CD4-positive, alpha-beta T cell treated with Interleukin-15 for 4 hours (primary cell): ENCODE measurements at regions not wholly inside any gene's neighbourhood (a gene's known extent, or its start where the extent isn't known, plus 50 kb on each side); places are given as distances from the start of the nearest gene placed in this dataset.
"Not testable (repeated sequence)": the region's sequence is repeated elsewhere in the genome, so short reads cannot be mapped to it uniquely, and the experiment has no call there.

Experiments used
- DNase-seq: peaks from one replicate; pipeline ENCODE4 v3.0.0-alpha.2; 2020; ENCODE audit warnings: low spot score

DNA sequence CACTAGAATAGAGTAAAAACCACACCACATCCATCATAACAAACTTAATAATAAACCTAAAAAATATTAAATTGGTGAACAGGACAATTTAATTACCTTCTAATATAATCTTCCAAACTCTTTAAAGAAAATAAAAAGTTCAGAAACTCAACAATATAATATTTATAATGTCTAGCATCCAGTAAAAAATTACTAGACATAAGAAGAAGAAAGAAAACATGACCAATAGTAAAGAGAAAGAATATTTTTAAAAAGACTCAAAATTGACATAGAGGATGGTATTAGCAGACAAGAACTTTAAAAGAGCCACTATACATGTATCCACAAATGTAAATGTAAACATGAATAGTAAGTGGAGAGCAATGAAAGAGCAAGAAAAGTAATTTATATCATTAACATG, 388.4 kb downstream of the TFEC start:
- DNase-seq: no peak

DNA sequence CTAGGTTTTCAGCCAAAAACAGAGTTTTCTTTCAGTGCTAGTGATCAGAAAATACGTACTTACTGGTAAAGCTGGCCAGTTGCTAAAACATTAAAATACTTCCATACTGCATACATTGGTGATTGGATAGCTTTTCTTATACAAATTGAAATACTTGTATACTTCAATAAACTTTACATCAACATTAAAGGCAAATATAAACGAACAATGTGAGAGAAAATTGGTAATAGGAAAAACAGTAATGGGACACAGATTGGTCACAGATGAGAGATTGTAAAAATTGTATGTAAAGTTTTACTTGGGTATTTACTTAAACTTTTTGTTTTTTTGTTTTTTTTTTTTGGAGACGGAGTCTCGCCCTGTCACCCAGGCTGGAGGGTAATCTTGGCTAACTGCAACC, 391.7 kb downstream of the TFEC start:
- DNase-seq: no peak

DNA sequence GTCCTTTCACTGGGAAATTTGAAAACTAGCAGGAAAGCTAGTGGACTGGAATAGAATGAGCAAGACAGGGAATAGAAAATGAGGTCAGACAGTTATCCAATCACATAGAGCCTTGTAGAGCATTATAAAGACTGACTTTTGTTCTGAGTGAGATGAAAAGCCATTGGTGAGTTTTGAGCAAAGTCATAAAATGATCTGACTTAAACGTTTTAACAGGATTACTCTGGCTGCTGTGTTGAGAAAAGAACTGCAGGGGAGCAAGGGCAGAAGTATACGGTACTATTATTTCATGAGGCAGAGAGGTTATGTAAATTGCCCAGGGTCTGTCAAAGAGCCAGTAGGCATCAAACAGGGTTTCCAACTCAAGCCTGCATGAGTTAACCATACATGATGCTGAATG, 393.4 kb downstream of the TFEC start:
- DNase-seq: no peak

DNA sequence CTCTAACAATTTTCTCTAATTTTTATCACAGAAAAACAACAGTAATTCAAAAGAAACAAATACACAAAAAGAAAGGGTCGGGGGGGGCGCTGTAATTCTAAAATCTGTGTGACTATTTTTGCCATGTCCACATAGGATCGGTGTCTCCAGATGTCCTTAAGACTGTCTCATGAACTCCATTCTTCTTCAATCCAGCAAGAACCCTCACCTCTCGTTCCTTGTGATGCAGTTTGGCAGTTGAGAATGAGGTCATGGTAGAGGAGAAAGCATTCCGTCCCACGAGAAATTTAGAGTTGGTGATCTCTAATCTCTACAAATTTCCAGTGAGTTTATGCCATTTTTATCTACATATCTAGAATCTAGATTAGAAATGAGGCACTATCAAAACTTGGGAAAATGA, 394.7 kb downstream of the TFEC start:
- DNase-seq: no peak

DNA sequence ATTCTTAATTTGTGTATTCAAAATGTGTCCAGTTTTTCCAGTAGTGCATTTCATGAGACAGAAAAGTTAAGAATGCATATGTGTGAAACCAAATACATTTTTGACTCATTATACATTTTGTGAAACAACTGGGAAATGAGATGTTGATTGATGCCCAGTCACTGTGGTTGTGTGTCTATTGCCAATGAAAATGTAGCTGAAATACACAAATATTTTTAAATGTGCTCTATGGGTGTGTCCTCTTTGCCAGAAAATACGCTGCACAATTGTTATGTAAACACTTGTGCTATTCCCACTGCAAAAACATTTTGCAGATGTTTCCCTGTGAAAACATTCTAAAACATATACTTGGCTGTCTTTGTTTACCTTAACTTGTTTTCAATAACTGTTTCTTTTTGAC, 395.2 kb downstream of the TFEC start:
- no peak for DNase-seq

DNA sequence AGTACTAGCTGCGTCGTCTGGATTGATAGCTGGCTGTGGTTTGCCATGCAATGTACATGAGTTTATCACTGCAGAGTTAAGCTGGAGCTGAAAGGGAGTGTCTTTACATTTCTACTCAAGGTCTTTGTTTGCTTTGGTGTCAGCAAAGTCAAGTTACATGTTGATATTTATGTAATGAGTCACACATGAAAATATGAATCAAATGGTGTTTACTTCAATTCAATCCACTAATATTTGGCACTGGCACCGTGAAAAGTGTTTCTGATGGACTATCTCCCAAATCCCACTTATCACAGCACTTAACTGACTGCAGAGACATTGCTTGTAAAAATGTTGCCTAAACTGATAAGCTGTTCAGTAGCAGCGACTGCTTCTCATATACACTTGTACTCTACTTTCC, 395.9 kb downstream of the TFEC start:
- DNase-seq: no peak

DNA sequence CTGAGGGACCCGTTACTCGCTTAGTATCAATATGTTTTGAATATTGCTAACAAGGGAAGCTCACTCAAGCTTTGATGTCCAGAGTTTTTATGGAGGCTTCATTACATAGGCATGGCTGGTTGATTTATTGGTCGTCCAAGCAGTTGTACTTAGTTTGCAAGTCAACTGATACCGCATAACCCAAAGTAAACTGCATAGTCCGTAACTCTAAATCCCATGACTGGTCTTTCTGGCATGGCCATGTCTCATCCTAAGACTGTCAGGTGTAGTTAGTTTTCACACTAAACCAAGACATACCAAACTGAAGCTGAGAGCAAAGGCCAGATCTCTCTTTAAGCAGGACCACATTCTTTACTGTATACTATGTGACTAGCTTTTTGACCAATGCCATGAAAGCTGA, 397.9 kb downstream of the TFEC start:
- DNase-seq: no peak

DNA sequence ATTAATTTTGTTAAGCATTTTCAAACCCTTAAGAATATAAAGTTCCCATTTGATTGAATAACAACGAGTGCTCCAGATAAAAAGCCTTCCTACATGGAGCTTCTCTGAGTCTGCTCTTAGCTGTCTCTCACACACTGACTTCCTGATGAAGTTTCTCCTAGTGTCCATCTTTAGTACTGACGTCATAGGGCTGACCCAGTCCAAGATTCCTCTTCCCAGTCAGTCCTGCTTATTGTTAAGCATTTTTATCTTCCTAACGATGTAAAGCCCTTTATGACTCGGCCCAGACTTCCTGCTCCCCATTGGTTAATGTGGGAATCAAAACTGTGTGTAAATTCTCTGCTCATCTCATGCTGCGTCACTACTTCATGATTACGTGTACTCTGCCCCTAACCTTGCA, 398.8 kb downstream of the TFEC start:
- no peak for DNase-seq

DNA sequence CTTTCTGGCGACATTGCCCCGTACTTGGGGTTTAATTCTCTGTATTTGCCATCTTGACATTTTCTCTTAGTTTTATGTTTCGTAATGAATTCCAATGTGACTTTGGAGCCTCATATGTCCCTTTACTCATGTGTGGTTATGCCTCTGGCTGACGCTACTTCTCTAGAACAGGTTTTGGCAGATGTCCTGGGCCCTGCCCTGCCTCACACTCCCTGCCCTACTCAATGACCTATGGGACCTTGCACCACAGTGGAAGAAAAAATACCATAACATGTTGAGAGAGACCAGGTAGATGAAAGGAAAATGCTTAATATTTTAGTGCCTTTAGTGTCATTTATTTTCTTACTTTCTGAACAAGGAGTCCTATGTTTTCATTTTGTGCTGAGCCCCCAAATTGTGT, 400.5 kb downstream of the TFEC start:
- no peak for DNase-seq

DNA sequence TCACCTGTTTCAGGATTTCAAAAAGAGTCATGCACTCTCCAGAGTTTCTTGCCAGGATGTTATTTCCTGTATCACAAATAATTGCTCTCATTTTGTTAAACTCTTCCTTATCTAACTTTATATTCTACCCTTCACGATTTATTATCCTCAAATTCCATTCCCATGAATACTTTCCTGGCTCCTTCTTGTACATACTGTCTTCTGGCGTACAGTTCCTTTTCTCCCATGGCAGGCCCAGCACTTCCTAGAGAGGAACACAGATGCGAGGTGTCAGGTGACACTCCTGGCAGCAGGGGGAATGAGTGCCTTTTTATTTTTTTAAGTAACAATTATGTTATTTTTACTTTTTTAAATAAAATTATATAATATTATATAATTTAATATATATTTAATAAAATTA, 411.9 kb downstream of the TFEC start:
- DNase-seq: no peak

DNA sequence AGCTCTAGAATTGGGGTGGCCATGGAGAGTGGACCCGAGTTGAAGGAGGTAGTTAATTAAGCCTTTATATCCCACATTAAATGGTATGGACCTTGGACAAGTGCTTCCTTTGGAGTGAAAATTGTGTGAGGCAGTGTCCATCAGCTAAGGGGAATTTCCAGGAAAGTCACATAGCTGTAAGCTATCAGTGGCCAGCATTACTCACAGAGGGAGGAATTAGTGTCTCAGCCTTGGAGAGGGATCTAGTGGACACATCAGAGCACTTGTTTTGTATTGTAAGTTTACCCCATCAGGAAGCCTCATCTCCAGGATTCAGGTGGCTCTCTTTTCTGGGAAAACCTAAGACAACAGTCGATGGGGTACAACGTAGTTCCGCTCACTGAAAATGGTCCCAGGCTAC, 416.7 kb downstream of the TFEC start:
- DNase-seq: no peak

DNA sequence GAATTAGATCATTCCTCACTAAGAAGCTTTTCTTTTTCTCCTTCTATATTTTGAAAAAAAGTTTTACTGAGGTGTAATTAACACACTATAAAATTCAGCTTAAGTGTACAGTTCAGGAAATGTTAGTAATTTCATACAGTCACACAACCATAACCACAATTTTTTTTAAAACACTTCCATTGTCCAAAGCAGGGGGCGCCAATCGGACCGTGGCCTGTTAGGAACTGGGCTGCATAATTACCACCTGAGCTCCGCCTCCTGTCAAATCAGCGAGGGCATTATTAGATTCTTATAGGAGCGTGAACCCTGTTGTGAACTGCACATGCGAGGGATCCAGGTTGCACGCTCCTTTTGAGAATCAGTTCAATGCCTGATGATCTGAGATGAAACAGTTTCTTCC, 427.1 kb downstream of the TFEC start:
- no peak for DNase-seq

DNA sequence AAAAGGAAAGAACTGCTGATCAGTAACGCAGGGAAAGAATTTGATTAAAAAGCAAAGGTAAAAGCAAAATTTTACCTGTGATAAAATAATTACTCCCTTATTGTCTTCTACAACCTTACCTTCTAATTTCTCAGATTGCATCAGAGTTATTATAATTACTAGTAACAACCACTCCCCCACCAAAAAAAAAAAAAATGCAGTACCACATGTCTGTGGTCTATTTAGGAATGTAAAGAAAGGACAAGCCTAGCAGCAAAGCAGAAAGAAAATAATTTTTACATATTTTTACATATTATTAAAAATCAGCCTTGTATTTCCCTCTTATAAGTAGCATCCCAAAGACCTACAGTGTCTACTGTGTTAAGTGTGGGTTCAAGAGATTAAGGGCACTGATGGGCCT, 430.4 kb downstream of the TFEC start:
- no peak for DNase-seq

DNA sequence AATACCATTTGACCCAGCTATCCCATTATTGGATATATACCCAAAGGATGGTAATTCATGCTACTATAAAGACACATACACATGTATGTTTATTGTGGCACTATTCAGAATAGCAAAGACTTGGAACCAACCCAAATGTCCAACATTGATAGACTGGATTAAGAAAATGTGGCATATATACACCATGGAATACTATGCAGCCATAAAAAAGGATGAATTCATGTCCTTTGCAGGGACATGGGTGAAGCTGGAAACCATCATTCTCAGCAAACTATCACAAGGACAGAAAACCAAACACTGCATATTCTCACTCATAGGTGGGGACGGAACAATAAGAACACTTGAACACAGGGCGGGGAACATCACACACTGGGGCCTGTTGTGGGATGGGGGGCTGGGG, 431.4 kb downstream of the TFEC start:
- DNase-seq: not testable (repeated sequence)

DNA sequence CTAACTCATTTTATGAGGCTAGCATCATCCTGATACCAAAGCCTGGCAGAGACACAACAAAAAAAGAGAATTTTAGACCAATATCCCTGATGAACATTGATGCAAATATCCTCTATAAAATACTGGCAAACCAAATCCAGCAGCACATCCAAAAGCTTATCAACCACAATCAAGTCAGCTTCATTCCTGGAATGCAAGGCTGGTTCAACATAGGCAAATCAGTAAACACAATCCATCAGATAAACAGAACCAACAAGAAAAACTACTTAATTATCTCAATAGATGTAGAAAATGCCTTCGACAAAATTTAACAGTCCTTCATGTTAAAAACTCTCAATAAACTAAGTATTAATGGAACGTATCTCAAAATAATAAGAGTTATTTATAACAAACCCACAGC, 433.3 kb downstream of the TFEC start:
- not testable (repeated sequence) for DNase-seq

DNA sequence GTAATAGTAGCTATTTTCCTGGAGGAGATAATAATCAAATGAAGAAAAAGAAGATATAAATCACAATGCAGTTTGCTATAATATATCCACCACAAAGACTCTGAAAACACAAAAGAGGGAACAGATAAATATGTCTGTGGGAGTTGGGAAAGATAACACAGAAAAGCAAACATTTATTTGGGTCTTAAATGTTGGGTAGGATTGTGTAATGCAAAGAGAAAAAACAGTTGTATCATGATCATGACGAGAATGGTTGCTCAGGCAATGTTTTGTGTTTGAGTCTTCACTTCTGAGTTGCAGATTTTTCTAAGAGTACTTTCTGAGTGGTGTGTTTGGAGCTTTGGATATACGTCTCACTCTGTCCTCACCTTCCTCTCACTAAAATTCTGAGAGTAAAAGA, 437.5 kb downstream of the TFEC start:
- no peak for DNase-seq

DNA sequence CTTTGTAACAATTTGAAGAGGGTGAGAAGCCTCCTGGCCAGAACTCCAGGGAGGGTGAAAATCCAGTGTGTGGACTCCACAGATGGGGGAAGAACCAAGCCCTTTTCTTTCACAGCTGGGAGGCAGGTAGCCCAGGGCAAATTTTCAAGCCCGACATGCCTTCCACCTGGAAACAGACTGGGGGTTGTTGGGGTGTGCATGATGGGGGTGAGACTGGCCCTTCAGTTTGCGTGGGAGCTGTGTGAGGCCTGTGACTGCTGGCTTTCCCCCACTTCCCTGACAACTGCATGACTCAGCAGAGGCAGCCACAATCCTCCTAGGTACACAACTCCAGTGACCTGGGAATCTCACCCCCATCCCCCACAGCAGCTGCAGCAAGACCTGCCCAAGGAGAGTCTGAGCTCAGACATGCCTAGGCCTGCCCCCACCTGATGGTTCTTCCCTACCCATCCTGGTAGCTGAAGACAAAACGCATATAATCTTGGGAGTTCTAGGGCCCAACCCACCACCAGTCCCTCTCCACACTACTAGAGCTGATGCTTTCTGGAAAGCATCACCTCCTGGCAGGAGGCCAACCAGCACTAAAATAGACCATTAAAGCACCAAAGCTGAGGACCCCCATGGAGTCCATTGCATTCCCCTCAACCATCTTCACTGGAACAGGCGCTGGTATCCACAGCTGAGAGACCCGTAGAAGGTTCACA, 445.4 kb downstream of the TFEC start:
- no peak for DNase-seq

DNA sequence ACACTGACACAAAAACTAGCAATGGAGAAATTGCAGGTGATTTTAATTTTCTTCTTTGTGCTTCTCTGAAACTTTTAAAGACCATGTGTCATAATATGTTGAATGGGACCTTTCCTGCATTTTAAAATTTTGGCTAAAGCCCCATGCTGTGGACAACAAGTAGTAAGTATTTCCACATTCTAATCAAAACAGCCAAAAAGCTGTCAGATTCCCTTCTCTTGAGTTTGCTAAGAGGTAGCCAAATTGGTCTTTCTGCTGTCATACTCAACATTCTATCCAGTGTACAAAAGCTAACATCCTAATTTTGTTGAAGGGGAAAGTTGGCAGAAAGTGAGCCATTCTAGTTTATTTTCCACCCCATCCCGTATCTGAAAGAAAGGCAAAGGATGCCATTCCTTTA, 447.6 kb downstream of the TFEC start:
- DNase-seq: no peak

DNA sequence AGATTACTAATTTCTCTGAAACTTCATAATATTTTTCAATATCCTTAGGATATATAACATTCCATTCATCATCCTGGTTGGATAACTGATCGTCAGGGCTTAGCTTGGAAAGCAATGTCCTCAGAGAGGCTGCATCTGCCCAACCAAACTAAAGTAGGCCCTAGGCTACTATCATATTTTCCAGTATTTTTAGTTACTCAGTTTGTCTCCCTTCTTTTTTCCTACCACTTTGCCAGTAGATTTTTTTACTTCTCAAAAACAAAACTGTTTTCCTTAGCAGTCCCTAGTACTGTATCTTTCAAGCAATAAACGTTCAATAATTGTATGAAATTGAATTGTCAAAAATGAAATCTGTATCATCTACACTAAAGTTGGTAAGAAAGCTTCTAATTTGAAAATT, 452.0 kb downstream of the TFEC start:
- no peak for DNase-seq

DNA sequence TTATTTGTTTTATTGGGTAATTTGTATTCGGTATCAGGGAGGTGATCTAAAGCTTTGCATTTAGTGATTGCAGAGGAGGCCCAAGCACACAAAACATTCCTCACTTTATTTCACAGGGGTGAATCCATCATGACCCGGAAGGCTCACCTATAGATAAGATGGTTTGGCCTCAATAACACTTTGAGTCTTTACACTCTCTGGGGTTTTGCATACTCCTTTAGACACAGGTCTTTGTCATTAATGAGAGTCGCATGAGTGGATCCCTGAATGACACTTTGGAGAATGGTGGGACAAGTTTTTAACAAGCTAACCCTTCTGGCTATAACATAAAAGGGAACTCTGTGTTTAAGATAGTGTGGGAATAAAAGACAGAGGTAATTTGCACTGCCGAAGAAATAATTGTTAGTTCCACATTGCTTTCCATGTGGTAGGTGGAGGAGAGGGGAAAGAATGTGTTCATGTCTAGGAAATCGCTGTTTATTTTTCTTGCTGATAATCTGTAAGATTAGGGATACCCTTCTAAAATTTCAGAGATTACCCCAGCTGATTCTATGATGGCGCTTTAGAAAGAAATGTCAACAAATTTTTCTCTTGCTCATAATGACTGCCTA, 455.8 kb downstream of the TFEC start:
- no peak for DNase-seq

DNA sequence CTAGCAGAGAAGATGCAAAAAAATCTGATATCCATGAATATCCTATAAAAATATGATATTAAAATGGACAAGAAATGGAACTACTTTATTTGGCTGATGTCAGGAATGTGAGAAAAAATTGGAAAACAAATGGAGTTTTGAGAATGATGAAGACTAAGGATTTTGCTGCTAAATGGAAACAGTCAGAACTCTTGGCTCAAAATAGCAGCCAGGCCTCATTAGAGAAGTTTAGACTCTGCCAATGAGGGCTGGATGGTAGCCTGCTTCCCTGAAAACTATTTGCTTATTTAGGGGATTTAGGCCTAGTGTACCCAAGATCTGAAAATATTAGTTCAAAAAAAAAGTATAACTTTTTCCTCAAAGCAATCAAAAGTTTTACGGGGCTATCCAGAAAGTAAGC, 458.5 kb downstream of the TFEC start:
- DNase-seq: no peak

DNA sequence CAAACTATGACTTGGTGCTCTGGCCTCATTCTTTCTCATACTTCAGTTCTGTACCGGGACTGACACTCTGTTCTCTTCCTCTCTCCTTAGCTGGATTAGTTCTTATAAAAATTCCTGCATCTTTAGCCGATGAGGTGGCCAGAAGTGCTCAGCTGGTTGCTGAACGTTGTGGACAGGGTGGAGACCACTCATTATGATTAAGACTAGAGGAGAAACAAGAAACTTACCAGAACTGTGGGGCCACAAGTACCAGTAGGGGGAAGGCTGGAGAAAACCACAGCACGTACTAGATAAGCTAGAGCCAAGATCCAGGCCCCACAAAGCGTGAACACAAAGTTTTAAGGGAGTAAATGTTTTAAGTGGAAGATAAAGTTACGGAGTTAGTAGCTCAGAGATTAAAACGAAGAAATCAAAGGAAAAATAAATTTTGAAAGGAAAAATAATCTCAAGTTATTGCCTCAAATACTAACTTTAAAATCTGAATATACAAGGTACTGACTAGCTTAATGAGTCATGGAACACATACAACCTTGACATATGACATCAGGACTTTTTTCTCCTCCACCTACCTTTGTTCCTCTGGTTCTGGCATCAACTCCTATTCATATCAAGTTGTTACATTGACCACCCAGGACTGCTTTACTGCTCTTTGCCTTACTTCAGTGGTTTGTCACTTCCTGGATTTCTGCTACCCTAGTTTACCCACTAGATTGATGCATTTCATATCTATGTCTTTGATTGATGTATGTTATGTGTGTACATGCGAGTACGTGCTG, 469.0 kb downstream of the TFEC start:
- DNase-seq: no peak

DNA sequence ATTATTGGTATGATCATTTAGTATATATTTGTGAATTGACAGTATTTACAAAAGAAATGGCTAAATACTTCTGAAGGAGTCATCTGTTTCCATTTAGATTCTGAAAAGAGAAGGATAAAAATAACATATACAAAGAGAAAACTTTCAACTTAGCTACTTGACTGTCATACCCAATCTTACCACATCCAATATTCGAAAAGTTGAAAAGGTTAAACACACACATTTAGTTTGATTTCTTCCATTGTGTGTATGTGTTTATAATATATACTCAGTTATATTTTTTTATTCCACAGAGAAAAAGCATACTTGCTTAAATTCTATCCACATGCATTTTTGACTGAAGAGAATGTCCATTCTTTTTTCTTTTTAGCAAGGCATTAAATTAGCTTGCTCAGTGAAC, 470.7 kb downstream of the TFEC start:
- no peak for DNase-seq

DNA sequence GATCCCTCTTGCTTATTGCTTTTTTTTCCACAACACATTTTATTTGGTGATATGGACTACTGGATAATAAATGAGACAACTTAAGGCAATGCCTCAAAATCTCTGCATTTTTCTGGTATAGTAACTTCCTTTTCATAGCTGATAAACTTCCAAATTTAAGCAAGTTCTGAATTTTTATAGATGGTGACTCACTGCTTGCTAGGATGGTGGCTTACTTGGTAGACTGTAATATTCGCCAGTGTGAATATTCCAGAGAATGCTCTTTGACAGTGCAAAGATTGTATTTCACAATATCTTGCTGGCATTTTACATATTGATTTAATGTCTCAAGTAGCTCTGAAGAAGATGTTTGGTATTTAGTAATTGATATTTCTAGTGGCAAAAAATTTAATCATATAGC, 472.4 kb downstream of the TFEC start:
- DNase-seq: no peak
